B cell (primary cell): ENCODE measurements at regions not wholly inside any gene's neighbourhood (a gene's known extent, or its start where the extent isn't known, plus 50 kb on each side); places are given as distances from the start of the nearest gene placed in this dataset.

Experiments used
- CTCF ChIP-seq: fragments of 200-600 bp; IDR thresholded peaks from one replicate; pipeline ENCODE4 v1.8.0; 2022; ENCODE audit warnings: antibody characterized with exemption, mild to moderate bottlenecking
- EZH2 ChIP-seq: IDR thresholded peaks from 2 replicates; pipeline ENCODE4 v1.6.1; 2012; ENCODE audit warnings: borderline replicate concordance, low read depth, mild to moderate bottlenecking, moderate library complexity, low read length; ENCODE audit not compliant: insufficient read depth, poor library complexity, severe bottlenecking

GRCh38 chr13:93058301-93058700 is 168.3 kb upstream of the GPC6 start:
- TF ChIP-seq CTCF (no peak), EZH2 (no peak)
